HG02870 (cell line): ENCODE measurements at regions not wholly inside any gene's neighbourhood (a gene's known extent, or its start where the extent isn't known, plus 50 kb on each side); places are given as distances from the start of the nearest gene placed in this dataset.

Experiments used
- ATAC-seq: cut with Tn5 transposase; IDR thresholded peaks from one replicate; pipeline ENCODE4 v1.9.1; 2021; ENCODE audit warnings: mild to moderate bottlenecking, moderate library complexity; ENCODE audit not compliant: unreplicated experiment

DNA sequence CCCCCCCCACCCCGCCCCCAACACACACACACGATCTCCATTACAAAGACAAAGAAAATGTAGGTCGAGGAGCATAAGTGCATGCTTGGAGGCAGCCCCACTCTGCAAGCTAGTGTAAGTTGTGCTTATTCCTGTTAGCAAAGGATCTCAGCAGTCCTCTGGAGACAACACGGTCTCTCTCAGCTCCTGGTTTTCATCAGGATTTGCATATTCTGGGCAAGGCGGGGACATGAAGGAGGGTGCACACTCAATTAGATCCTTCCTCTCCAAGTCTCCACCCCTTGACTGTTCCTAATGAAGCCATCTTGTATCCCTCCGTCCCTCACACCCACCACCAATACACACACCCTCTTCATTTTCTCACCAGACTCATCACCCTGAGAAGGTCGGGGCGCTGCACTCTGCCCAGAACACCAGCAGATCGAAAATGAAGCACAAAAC is 63.8 kb downstream of the MRPL46 start:
- no peak for ATAC-seq

DNA sequence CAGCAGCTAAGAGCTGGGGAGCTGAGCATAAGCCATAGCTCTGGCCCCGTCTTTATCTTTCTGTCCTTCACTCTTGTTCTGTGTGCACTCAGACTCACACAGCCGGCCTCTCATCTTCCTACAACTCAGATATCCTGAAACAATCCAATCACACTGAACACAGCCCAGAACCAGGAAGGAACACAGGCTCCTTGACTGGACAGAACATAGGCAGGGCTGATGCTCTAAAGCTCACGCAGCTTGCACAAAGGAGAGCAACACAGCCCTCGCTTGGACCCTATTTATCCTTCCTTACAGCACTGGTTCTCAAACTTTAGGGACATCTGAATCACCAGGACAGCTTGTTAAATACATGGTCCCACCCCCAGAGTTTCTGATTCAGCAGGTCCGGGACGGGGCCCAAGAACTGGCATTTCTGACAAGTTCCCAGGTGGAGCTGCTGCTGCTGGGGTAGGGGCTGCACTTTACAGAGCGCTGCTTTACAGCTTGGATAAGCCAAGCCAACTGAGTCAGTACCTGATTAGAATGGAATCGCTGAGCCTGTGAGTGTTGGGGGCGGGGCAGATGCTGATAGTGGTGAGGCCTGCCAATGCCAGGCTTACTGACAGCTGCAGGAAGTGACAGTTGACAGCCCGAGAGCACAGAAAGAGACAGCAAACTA is 65.1 kb downstream of the MRPL46 start:
- no peak for ATAC-seq

DNA sequence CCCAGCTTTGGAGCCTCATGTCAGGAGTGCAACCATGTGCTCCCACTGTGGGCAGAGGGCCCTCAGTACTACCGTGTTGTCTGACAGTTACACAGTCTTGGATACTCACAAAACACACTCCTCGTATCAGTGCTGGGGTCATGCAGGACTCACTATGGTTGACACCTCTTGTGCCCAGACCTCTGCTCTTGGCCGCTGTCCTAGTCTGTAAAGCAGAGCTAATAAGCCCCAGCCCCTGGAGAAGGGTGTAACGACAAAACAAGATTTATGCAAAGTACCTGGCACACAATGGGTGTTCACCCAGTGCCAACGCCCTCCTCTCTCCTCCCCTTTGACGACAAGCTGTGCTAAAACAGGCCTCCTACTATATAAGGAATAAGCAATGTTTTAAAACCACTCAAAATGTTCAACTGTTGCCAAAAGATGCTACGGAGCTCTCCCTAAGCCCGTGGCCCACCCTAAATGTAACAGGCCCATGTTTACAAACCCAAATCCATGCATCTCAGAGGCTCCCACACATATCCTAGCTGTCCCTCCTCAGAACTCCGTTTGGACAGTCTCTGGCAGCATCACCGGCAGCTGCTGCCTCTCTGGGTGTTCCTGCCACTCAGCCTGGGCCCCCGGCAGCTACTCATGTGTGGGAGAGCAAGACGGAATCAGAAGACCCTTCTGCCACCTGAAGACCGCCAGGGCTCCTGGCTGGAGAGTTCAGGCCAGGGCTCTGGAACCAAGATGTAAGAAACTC is 65.8 kb downstream of the MRPL46 start:
- ATAC-seq, result no peak

DNA sequence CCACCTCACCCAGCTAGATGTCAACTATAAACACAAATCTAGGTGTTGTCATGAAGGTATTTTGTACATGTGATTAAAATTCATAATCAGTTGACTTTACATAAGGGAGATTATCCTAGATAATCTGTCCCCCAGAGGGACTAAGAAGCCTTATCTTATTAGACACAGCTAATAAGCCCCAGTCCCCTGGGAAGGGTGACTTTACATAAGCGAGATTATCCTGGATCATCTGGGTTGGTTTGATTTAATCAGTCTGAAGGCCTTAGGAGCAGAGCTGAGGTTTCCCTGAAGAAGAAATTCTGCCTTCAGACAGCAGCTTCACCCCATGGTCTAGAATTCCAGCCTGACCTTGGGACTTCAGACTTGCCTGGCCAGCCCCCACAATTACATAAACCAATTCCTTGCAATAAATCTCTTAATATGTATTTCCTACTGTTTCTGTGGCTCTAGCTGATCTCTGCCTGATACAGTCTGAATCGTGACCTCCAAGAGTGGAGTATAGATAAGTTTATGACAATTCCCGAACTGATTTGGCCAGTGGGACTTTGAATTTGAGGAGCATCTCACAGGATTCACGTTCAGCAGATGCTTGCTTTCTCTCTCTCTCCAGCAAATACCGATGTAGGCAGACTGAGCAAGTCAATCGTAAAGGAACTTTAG is 66.5 kb downstream of the MRPL46 start:
- no peak for ATAC-seq

DNA sequence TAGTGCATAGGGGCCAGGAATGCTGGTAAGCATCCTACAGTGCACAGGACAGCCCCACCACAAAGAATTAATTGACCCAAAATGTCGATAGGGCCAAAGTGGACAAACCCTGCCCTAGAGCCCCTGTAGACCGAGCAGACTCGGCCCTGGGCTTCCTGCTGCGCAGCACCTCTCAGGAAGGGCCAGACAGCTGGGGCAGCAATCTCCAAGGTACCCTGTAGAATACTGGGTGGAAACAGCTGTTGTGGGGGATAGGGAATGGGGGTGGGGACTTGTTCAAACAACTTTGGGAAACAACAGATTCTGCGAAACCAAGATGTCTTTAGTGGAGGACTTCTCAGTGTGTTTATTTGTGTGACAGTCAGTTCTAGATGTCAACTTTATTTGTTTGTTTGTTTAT is 67.1 kb downstream of the MRPL46 start:
- no peak for ATAC-seq

DNA sequence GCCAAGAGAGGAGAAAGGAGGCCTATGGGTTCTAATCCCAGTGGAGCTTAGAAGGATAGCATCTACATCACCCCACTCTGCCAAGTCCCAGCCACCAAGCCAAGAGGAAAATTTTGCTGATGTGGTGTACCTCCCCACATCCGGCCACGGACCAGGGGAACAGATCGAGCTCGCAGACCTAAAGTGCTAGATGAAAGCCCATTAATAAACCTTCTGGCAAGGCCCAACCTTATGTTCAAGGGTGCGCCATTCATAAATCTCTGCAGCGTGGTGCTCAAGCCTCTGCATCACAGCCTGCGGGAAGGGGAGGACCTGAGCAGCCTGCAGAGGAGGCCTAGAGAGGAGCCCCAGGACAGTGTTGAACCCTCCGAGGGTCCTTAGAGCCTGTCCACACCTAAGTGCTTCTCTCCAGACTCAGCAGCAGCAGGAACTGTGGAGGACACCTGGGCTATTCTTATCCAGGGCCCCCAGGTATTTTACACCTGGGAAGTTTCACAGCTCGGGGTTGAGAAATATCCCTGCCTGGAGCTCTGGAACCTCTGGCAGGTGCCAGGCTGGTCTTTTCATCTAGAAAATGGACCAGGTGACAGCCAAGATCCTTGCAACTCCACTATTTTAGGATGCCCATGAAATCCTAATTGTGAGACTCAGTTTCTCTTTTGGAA is 68.0 kb downstream of the MRPL46 start:
- ATAC-seq, result no peak

DNA sequence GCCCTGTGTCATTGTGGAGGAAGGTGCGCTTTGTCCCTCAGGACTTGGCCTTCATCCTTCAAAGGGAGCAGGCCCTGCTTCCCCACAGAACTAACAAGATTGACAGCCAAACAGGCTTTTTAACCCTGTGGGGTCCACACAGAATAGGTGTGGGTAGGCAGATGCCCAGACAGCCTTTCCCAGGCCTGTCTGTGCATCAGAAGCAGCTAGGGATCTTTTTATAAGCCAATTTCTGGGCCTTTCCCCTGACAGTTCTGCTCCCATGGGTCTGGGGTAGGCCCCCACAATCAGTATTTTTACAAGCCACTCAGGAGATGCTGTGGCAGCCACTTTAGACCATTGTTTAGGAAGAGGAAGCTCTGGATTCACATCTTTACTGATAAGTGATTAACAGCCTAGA is 69.2 kb downstream of the MRPL46 start:
- ATAC-seq, result no peak

DNA sequence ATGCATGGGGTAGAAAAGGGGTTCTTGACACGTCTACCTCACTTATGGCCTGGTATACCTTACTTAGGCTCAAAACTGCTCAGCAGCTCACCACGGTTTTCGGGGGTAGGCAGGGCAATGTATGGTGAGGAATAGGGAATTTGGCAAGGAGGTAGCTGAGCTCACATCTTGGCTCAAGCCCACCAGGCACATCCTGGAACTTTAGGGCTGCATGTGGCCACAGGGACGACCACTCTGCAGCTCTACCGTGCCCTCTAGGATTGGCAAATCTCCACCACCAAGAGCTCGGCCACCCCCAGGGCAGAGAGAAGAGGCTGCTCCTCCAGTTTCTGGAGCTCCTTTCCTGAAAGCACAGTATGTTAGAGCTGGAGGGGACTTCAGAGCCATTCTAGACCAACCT is 69.7 kb downstream of the MRPL46 start:
- ATAC-seq, result no peak

DNA sequence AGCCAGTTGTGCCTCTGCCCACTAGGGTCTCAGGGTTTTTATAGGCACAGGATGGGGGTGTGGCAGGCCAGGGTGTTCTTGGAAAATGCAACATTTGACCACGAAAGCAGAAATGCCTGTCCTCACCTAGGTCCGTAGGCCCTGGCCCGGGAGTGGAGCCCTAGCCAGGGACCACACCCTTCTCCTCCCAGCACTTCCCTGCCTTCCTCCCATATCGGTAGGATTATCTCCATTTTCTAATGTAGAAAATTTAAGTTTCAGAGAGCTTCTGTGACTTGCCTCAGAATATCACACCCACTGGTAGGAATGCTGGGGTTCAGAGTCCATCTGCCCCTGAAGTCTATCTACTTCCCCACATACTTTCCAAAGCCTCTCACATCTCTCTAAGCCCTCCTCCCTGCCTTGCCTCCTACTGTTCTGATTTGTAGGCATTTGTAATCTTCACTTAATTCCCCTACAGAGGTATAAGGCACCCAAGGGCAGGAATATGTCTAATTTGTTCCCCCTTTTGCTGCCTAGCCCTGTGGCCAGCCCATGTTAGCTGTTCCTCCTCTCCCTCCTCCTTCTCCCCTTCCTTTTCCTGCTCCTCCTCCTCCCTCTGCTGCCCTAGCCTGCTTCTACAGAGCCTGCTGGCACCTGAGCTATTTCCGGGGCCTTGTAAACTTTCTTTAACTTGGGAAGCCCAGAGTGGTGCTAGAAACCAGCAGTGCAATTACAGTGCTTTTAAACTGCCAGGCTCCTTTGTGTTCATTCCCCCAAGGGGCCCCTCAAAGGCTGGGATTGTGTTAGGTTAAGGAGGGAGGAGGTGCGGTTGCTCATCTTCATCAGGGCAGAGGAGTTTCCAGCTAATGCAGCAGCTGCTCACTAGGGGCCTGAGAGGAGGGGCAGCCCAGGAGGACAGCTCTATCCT is 71.1 kb downstream of the MRPL46 start:
- ATAC-seq, result no peak

DNA sequence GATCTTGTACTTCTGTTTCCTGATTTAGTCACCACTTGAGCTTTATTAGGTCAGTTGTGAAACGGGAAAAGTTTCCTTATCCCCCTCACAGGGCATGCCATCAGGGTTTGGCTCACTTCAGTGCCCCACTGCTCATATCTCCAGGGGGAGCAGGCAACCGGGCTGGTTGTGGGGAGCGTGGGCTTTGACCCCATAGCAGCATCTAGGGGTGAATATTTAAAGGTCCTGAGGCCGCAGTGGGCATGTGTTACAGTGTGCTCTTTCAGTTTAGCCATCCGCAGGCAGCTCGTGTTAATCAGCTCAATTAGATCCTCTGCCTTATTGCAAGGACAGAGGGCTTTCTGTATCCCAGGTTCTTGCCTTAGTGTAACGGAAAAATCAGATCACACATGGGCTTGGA is 71.9 kb downstream of the MRPL46 start:
- ATAC-seq, result no peak

DNA sequence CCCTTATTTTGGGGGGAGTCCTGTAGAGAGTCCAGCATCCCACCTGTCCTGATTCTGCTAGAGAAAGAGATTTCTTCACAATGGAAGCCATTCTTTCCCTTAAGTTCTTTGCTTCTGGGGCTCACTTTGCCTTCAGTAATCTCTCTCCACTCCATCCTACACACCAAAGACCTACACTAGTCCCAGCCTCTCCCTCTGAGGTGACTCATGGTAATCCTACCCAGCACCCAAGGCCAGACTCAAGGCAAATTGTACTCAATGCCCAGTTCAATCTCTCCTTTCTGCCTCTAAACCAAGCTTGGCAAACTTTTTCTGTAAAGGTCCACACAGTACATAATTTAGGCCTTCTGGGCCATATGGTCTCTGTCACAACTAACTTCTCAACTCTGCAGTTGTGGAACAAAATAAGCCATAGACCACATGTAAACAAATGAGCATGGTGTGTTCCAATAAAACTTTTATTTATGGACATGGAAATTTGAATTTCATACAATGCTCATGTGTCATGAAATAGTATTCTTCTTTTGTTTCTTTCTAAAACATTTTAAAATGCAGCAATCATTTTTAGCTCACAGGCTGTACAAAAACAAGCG is 72.5 kb downstream of the MRPL46 start:
- no peak for ATAC-seq

DNA sequence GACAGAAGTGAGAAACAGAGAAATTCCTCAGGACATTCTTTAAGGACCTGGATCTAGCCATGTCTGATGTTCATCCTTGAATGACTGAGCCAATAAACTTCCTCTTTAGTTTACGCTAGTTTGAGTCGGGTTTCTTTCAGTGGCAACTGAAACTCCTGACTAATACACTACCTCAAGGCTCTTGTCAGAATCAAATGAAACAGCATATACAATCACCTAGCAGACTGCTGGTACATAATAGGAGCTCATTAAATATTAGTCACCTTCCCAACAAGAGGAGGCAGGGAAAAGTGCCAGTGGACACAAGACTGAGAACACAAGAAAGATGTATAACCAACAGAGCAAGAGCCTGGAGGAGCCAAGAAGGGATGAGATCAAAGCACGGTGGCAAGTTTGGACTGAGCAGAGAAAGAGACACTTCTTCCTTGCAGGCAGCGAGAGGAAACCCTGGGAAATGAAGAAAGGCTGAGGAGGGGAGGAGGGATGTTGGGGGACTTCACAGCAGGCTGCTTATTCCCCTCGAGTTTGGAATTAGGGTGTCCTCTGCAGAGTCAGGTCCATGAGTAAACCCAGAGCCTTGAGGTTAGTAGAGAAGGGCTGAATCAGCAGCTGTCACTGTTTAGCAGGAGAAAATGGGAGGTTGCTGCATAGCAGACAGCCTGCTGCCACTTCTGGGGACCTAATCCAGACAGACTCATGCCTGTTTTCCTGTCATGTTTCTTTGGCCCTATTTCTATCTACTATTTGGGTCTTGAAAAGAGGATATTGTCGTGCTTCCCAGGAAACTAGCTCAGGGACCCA is 73.3 kb downstream of the MRPL46 start:
- ATAC-seq, result peak; percentile 69

DNA sequence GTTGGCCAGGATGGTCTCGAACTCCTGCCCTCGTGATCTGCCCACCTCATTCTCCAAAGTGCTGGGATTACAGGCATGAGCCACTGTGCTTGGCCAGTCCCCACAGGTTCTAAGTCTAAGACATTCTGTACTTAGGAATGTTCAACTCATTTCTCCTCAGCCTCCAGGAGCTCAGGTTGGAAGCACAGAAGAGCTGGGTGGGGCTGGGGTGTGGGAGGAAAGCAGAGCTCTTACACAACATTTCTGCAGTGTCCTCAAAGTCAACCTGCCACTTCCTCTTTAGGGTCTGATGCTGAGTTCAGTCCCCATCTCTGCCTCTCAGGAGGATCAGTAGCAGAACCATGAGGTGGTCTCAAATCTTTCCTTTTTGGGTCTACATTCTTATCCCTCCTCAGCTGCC is 75.5 kb downstream of the MRPL46 start:
- no peak for ATAC-seq

DNA sequence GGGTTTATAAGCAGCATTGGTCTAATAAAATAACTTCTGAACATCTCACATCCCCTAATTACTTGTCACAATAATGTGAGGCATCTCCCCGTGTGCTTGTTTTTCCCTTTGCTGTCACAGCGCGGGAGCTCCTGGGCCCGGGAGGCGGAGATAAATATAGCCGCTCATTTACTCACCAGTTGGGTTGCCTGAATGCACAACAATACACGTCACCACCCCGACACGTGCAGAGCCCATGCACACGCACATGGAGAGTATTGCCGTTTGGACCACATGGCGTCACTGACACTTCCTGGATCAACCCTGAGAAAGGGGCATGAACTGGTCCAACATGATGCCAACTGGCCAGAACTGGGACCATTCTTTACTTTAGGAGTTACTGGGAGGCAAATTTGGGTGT is 76.2 kb downstream of the MRPL46 start:
- ATAC-seq, result no peak

DNA sequence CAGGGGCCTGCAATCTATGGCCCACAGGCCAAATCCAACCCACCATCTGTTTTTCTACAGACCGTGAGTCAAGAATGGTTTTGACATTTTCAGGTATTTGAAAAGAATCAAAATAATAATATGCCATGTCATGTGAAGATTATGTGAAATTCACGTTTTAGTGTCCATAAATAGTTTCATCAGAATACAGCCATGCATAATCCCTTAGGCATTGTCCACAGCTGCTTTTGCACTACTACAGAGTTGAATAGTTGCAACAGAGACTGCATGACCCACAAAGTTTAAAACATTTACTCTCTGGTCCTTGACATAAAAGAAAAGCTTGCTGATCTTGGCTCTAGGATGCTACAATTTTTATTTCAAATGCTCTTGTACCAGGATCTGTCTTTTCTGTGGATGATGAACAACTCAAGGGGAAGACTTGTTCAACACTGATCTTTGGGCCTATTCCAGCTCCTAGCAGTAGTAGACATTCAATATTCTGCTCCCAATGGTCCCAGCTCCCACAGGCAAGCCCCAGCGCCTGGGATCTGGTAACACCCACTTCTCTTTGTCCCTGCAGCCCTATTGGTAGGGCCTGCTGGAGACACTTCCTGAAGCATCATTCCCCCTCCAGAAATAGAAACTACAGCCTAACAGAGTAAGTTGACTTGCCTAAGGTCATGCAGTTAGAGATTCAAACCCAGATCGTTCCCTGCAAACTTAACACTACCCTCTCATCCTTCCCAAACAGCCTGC is 76.9 kb downstream of the MRPL46 start:
- ATAC-seq, result no peak

DNA sequence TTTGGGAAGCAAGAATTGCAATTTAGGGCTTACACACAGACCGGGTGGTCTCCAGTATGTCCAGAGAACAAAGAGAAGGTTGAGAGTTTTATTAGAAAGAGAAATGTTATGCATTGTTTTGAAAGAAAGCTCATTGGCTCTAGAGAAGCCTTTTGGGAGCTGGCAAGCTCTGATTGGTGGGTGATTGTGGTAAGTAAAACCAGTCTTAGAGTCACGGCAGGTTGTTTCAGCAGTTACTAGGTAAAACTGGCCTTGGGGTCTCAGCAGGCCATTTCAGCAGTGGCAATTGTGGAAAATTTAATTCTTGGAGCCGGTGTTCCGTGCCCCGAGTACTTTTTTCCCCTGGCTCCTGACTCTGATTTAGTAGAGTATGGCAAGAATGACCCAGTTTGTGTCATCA is 78.1 kb downstream of the MRPL46 start:
- ATAC-seq, result no peak

DNA sequence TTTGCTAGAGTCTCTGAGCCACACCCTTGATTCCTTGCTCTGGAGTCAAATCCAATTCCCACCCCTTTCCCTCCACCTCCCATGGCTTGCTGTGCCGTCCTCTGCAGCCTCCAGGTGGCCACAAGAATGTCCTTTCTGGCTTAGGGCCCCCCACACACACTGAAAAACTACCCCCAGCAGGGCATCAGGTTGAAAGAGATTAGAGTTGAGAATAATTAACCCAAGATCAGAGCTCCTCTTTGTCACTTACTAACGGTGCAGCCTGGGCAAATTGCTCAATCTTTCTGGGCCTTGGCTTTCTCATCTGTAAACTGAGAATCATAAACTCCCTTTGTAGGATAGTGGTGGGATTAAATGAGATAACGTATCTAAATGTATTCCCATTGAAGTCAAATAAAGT is 78.5 kb downstream of the MRPL46 start:
- ATAC-seq, result no peak

DNA sequence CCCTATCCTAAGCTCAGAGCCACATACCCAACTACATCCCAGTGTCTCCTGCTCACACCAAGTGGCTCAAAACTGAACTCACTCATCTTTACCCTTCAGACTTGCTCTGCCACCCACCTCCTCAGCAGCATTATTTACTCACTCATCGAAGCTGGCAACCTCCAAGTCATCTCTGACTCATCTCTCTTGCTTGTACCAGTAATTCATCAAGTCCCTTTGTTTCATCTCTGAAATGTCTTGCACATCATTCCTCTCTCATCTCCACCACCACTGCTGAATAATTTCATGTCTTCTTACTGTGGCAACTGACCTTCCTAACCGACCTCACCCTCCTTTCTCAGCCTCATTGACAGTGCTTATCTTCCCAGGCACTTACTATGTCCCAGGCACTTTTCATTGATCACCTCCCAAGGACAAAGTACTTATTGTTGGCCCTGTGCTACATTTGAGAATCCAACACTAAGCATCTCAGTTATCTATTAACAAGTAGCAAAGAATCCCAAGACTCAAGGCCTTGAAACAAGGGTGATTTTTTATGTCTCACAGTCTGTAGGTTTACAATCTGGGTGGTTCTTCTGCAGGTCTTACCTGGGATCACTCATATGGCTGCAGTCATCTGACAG is 82.0 kb downstream of the MRPL46 start:
- no peak for ATAC-seq
